Body of pancreas (tissue), 4 donors: ENCODE measurements at regions not wholly inside any gene's neighbourhood (a gene's known extent, or its start where the extent isn't known, plus 50 kb on each side); places are given as distances from the start of the nearest gene placed in this dataset.

Experiments used
- ATAC-seq: fragments of 150-250 bp; one replicate; pipeline ENCODE4 v1.9.1; 2016
- DNase-seq, 4 donors: peaks; one replicate each; pipeline ENCODE4 v3.0.0-alpha.2; 2019
- H3K27ac ChIP-seq, 4 donors: fragments of 200-600 bp; sonication (generic); 1 replicate in 3 of 4; 2 replicates in 1 of 4; pipeline versions ENCODE4 v1.5.1 to v1.6.1; 2016 to 2019; ENCODE audit warnings: mild to moderate bottlenecking in 1 of 4, mixed read lengths in 1 of 4, moderate library complexity in 1 of 4
- H3K27me3 ChIP-seq, 2 donors: fragments of 200-600 bp; sonication (generic); one replicate each; pipeline ENCODE4 v1.6.0; 2016; ENCODE audit warnings: mild to moderate bottlenecking in 1 of 2
- H3K36me3 ChIP-seq, 2 donors: fragments of 200-600 bp; sonication (generic); replicated peaks in 1 of 2; 2 replicates each; pipeline ENCODE4 v1.5.1; 2016; ENCODE audit warnings: low read depth in 2 of 2; ENCODE audit not compliant: insufficient read depth in 1 of 2
- H3K4me1 ChIP-seq: fragments of 200-600 bp; sonication (generic); one replicate; pipeline ENCODE4 v1.6.0; 2016
- H3K4me3 ChIP-seq, 2 donors: fragments of 200-600 bp; sonication (generic); 1 replicate in 1 of 2; 2 replicates in 1 of 2; pipeline ENCODE4 v1.5.1; 2016 to 2019
- H3K9me3 ChIP-seq, 3 donors: fragments of 200-600 bp; sonication (generic); 1 replicate in 2 of 3; 2 replicates in 1 of 3; pipeline ENCODE4 v1.5.1; 2016
- POLR2A ChIP-seq, 3 donors: fragments of 450-650 bp; IDR thresholded peaks; one replicate each; pipeline ENCODE4 v1.6.1; 2016; ENCODE audit warnings: antibody characterized with exemption in 3 of 3, mild to moderate bottlenecking in 2 of 3
- WGBS, 2 donors: methylation state at CpG; one replicate each; pipeline ENCODE4 v1.1.5; 2017; 5-methylcytosine and 5-hydroxymethylcytosine counted together
- intact Hi-C: fragments of 100-400 bp; cut with DNase I; formaldehyde crosslinking; loops from one replicate; pipeline ENCODE4 v1.15.1; 2023
- TF ChIP-seq, protein P1 (sequence below), 7 experiments: fragments of 450-650 bp in 4 of 7; fragments of 200-600 bp in 3 of 7; sonication (generic) in 3 of 7; IDR thresholded peaks; one replicate each; pipeline ENCODE4 v1.5.1; 2016 to 2019; ENCODE audit warnings: antibody characterized with exemption in 7 of 7

DNA sequence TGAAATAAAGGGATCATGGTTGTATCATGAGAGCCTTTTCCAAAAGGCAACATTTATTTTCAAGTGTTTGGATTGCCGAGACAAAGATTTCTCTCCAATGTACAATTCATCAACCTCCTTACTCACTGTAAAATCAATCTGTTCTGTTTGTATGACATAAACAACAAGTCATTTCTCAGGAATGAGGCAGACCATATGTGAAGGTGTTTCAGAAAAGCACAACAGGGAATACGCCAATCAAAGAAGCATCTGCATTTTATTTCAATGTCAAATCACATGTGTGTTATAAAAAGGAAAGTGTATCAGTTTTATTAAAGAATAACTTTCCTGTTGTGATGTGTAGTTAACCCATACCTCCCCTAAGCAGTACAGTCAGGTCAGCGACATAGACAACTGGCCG, 653.7 kb downstream of the TFAP2A start:
- DNase-seq (no peak), ATAC-seq (no peak)
- TF ChIP-seq POLR2A (IDR thresholded peaks at IDR 0.05), result no peak
- TF ChIP-seq, protein P1, sequence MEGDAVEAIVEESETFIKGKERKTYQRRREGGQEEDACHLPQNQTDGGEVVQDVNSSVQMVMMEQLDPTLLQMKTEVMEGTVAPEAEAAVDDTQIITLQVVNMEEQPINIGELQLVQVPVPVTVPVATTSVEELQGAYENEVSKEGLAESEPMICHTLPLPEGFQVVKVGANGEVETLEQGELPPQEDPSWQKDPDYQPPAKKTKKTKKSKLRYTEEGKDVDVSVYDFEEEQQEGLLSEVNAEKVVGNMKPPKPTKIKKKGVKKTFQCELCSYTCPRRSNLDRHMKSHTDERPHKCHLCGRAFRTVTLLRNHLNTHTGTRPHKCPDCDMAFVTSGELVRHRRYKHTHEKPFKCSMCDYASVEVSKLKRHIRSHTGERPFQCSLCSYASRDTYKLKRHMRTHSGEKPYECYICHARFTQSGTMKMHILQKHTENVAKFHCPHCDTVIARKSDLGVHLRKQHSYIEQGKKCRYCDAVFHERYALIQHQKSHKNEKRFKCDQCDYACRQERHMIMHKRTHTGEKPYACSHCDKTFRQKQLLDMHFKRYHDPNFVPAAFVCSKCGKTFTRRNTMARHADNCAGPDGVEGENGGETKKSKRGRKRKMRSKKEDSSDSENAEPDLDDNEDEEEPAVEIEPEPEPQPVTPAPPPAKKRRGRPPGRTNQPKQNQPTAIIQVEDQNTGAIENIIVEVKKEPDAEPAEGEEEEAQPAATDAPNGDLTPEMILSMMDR (IDR thresholded peaks at IDR 0.05), result no peak

DNA sequence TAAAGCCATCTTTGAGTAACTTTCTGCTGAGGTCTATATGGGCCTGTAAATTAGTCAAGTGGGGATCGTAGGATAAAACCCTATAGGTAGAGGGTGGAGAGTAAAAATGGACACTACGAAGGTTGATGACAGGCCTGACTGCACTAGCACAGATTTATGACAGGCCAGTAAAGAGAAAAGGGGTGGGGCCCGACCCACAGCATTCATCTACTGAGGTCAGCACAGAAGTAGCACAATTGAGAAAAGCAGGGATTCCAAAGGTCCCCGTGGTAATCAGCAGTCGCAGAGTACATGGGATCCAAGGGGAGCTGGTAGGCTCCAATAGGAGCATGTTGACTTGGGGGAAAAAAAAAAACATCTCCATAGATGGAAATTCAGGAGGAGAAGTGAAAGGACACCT, 660.4 kb downstream of the TFAP2A start:
- 77 to 86% methylated on average over 5 of the region's 5 CpGs for WGBS, 2 donors
- TF ChIP-seq, protein P1 (IDR thresholded peaks at IDR 0.05), result no peak
- no peak for TF ChIP-seq POLR2A (IDR thresholded peaks at IDR 0.05)
- no peaks in the 10 kb centered on the region for H3K4me1 ChIP-seq

More for the DNA sequence above, 653.7 kb downstream of the TFAP2A start:
- H3K27ac ChIP-seq, result no peak overlapping the region
- no peaks in the 10 kb centered on the region for H3K36me3 ChIP-seq
- no peaks in the 10 kb centered on the region for H3K9me3 ChIP-seq
- 68 to 77% methylated on average over 4 of the region's 4 CpGs for WGBS, 2 donors
- intact Hi-C loops, result no loop called here
- H3K4me1 ChIP-seq, result no peaks in the 10 kb centered on the region
- no peak overlapping the region for H3K4me3 ChIP-seq
- H3K27me3 ChIP-seq, result no peaks in the 10 kb centered on the region

DNA sequence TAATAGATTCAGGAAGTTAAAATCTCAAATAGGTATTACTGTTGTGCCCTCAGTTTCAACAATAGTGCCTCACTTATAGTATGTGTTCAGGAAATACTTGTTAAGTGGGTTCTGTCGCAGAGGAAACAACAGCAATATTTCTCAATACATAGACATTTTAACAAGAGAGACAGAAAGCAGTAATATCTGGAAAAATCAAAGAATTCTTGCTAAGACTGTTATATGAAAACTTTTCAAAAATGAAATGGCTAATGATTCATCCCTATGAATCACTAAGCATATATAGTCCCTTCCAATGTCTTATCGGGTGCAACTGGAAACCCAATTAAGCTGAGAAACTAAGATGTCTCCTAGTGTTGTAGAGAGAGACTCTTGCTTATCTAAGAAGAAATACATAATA, 668.9 kb downstream of the TFAP2A start:
- 67 to 79% methylated on average over 2 of the region's 2 CpGs for WGBS, 2 donors
- ATAC-seq, result no peak
- TF ChIP-seq, protein P1 (IDR thresholded peaks at IDR 0.05), result no peak
- no peak for TF ChIP-seq POLR2A (IDR thresholded peaks at IDR 0.05)

More for the DNA sequence above, 660.4 kb downstream of the TFAP2A start:
- Histone ChIP-seq H3K4me3 (no peak overlapping the region), H3K27ac (no peak overlapping the region), H3K9me3 (no peaks in the 10 kb centered on the region), H3K36me3 (no peaks in the 10 kb centered on the region), H3K27me3 (no peaks in the 10 kb centered on the region)
- intact Hi-C loops, result no loop called here
- no peak for DNase-seq
- ATAC-seq, result no peak

DNA sequence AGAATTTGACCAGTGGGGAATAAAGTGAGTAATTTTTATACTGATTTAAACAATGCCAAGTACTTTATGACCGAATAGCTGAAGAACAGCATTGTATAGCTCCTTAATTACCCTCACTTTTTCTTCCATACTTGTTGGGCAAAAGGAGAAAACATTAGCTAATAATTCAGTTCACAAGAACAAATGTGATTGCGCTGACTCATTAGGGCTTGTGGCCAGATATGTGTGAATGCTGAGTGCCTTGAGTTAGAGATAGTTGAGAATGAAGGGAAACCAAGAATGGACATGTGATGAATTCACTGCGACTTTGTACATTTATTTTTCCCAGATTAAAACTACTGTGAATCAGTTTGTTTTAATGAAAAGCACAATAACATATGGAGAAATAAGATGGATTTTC, 669.4 kb downstream of the TFAP2A start:
- ATAC-seq, result no peak
- no peak for TF ChIP-seq POLR2A (IDR thresholded peaks at IDR 0.05)
- TF ChIP-seq, protein P1 (IDR thresholded peaks at IDR 0.05), result no peak
- Histone ChIP-seq H3K9me3 (no peaks in the 10 kb centered on the region), H3K4me1 (no peaks in the 10 kb centered on the region), H3K27me3 (no peaks in the 10 kb centered on the region), H3K27ac (no peak overlapping the region), H3K4me3 (no peak overlapping the region), H3K36me3 (no peaks in the 10 kb centered on the region)
- 41 to 45% methylated on average over 3 of the region's 3 CpGs for WGBS, 2 donors
- DNase-seq, result no peak
- intact Hi-C loops, result no loop called here

More for the DNA sequence above, 668.9 kb downstream of the TFAP2A start:
- Histone ChIP-seq H3K4me3 (no peak overlapping the region), H3K36me3 (no peaks in the 10 kb centered on the region), H3K9me3 (no peaks in the 10 kb centered on the region), H3K27ac (no peak overlapping the region), H3K27me3 (no peaks in the 10 kb centered on the region), H3K4me1 (no peaks in the 10 kb centered on the region)
- no peak for DNase-seq
- intact Hi-C loops, result no loop called here

DNA sequence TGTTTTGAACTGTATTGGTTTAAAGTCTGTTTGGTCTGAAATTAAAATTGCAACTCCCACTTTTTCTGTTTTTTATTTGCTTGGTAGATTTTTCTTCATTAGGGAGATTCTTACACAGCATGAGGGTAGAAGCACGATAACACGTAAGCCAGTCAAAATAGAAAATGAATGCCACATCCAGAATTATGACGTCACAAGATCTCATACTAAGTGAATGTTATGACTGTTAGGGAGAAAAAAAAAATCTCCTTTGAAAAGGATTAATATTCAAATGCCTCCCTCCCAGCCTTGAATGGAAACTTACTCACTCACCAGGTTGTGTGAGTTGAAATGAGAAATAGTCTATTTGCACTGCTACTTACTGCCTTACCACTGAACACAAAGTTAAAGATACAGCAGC, 670.8 kb downstream of the TFAP2A start:
- Histone ChIP-seq H3K36me3 (no peaks in the 10 kb centered on the region), H3K4me1 (no peaks in the 10 kb centered on the region), H3K9me3 (no peaks in the 10 kb centered on the region), H3K4me3 (no peak overlapping the region), H3K27me3 (no peaks in the 10 kb centered on the region), H3K27ac (no peak overlapping the region)
- TF ChIP-seq POLR2A (IDR thresholded peaks at IDR 0.05), result no peak
- TF ChIP-seq, protein P1 (IDR thresholded peaks at IDR 0.05), result no peak
- ATAC-seq (no peak), DNase-seq (no peak)
- 60 to 69% methylated on average over 3 of the region's 3 CpGs for WGBS, 2 donors
- intact Hi-C loops, result no loop called here
